WTC11 (cell line): ENCODE measurements at regions not wholly inside any gene's neighbourhood (a gene's known extent, or its start where the extent isn't known, plus 50 kb on each side); places are given as distances from the start of the nearest gene placed in this dataset.

Experiments
- MXD4 ChIP-seq: fragments of 250-450 bp; sonication (Bioruptor Pico); IDR thresholded peaks from 2 replicates; pipeline ENCODE4 v1.8.0; 2021; ENCODE audit warnings: mild to moderate bottlenecking, moderate library complexity, borderline replicate concordance
- NFYB ChIP-seq: sonication (generic); formaldehyde crosslinking; conservative IDR thresholded peaks from 2 replicates; pipeline ENCODE4 v1.8.0; 2022; ENCODE audit warnings: low read depth, missing genetic modification reagents
- TEAD4 ChIP-seq: sonication (generic); formaldehyde crosslinking; IDR thresholded peaks from 2 replicates; pipeline ENCODE4 v1.8.0; 2022; ENCODE audit warnings: mild to moderate bottlenecking, missing genetic modification reagents
- TF ChIP-seq, protein P1 (sequence below): sonication (generic); formaldehyde crosslinking; IDR thresholded peaks from 2 replicates; pipeline ENCODE4 v1.8.0; 2022; ENCODE audit warnings: missing genetic modification reagents
- TF ChIP-seq, protein P2 (sequence below): sonication (generic); formaldehyde crosslinking; IDR thresholded peaks from 2 replicates; pipeline ENCODE4 v1.8.0; 2022; ENCODE audit warnings: mild to moderate bottlenecking, missing genetic modification reagents
- TF ChIP-seq, protein P3 (sequence below): fragments of 200-600 bp; IDR thresholded peaks from 2 replicates; pipeline ENCODE4 v1.8.0; 2022; ENCODE audit warnings: antibody characterized with exemption

DNA sequence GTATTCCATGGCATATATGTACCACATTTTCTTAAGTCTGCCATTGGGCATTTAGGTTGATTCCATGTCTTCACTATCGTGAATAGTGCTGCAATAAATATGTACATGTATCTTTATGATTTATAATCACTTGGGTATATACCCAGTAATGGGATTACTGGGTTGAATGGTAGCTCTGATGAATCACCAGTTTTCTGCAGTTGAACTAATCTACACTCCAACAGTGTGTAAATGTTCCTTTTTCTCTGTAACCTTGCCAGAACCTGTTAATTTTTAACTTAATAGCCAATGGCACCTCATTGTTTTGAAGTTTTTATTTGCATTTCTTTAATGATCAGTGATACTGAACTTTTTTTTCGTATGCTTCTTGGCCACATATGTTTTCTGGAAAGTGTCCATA is 152.5 kb downstream of the CCNG2 start:
- TF ChIP-seq NFYB (CRISPR knock-in tag) (no peak), TEAD4 (CRISPR knock-in tag) (no peak), MXD4 (CRISPR knock-in tag) (no peak)
- TF ChIP-seq, protein P1, sequence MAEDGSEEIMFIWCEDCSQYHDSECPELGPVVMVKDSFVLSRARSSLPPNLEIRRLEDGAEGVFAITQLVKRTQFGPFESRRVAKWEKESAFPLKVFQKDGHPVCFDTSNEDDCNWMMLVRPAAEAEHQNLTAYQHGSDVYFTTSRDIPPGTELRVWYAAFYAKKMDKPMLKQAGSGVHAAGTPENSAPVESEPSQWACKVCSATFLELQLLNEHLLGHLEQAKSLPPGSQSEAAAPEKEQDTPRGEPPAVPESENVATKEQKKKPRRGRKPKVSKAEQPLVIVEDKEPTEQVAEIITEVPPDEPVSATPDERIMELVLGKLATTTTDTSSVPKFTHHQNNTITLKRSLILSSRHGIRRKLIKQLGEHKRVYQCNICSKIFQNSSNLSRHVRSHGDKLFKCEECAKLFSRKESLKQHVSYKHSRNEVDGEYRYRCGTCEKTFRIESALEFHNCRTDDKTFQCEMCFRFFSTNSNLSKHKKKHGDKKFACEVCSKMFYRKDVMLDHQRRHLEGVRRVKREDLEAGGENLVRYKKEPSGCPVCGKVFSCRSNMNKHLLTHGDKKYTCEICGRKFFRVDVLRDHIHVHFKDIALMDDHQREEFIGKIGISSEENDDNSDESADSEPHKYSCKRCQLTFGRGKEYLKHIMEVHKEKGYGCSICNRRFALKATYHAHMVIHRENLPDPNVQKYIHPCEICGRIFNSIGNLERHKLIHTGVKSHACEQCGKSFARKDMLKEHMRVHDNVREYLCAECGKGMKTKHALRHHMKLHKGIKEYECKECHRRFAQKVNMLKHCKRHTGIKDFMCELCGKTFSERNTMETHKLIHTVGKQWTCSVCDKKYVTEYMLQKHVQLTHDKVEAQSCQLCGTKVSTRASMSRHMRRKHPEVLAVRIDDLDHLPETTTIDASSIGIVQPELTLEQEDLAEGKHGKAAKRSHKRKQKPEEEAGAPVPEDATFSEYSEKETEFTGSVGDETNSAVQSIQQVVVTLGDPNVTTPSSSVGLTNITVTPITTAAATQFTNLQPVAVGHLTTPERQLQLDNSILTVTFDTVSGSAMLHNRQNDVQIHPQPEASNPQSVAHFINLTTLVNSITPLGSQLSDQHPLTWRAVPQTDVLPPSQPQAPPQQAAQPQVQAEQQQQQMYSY (CRISPR knock-in tag) = no peak
- TF ChIP-seq, protein P2, sequence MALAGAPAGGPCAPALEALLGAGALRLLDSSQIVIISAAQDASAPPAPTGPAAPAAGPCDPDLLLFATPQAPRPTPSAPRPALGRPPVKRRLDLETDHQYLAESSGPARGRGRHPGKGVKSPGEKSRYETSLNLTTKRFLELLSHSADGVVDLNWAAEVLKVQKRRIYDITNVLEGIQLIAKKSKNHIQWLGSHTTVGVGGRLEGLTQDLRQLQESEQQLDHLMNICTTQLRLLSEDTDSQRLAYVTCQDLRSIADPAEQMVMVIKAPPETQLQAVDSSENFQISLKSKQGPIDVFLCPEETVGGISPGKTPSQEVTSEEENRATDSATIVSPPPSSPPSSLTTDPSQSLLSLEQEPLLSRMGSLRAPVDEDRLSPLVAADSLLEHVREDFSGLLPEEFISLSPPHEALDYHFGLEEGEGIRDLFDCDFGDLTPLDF (CRISPR knock-in tag) = no peak
- TF ChIP-seq, protein P3, sequence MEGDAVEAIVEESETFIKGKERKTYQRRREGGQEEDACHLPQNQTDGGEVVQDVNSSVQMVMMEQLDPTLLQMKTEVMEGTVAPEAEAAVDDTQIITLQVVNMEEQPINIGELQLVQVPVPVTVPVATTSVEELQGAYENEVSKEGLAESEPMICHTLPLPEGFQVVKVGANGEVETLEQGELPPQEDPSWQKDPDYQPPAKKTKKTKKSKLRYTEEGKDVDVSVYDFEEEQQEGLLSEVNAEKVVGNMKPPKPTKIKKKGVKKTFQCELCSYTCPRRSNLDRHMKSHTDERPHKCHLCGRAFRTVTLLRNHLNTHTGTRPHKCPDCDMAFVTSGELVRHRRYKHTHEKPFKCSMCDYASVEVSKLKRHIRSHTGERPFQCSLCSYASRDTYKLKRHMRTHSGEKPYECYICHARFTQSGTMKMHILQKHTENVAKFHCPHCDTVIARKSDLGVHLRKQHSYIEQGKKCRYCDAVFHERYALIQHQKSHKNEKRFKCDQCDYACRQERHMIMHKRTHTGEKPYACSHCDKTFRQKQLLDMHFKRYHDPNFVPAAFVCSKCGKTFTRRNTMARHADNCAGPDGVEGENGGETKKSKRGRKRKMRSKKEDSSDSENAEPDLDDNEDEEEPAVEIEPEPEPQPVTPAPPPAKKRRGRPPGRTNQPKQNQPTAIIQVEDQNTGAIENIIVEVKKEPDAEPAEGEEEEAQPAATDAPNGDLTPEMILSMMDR = no peak
